ENCODE measurements at regions not wholly inside any gene's neighbourhood (a gene's known extent, or its start where the extent isn't known, plus 50 kb on each side); places are given as distances from the start of the nearest gene placed in this dataset.
A peak's percentile ranks its signal among the peaks of the same experiment; 100 is the strongest.

- TF ChIP-seq, protein P1, sequence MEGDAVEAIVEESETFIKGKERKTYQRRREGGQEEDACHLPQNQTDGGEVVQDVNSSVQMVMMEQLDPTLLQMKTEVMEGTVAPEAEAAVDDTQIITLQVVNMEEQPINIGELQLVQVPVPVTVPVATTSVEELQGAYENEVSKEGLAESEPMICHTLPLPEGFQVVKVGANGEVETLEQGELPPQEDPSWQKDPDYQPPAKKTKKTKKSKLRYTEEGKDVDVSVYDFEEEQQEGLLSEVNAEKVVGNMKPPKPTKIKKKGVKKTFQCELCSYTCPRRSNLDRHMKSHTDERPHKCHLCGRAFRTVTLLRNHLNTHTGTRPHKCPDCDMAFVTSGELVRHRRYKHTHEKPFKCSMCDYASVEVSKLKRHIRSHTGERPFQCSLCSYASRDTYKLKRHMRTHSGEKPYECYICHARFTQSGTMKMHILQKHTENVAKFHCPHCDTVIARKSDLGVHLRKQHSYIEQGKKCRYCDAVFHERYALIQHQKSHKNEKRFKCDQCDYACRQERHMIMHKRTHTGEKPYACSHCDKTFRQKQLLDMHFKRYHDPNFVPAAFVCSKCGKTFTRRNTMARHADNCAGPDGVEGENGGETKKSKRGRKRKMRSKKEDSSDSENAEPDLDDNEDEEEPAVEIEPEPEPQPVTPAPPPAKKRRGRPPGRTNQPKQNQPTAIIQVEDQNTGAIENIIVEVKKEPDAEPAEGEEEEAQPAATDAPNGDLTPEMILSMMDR (IDR thresholded peaks at IDR 0.05; ENCODE audit: insufficient read depth, low read depth, low read length, missing control alignments) = no peak
- DNase-seq (ENCODE audit: low read depth) = peak; percentile 58
- no peak overlapping the region for H3K4me3 ChIP-seq (ENCODE audit: low read length)
Measured at GRCh38 chr2:47249157-47249900, 73.0 kb upstream of the CALM2 start.

DNA sequence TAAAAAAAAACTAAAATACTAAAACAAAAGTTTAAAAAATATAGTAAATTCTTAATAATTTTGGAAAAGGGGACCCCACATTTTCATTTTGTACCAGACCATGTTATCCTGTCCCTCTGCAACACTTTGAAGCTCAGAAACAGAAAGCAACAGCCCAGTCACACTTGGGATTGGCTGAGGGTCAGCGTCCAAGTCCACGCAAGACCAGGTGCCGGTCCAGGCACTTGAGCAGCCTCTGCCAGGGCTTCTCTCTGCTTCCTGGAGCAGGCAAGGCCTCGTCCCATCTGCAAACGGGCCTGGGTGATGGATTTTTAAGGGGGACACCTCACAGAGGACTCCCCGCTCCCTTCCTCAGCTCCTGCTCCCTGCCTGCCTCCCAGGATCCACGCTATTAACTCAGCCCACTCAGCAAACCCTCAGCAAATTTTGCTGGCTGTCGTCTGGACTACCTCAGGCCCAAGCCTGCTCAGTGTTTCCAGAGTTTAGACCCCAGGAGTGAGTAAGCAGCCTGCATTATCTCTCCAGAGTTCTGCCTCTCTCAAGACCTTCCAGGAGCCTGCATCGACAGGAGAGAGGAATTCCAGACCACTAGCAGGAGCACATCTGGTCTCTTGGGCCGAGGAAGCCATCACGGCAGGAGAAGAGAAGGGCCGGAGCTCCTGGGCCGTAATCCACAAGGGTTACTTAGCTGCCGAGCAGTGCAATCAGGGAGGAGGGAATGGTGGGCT lies 67.4 kb upstream of the CALM2 start:
- DNase-seq (ENCODE audit: low read depth) = no peak
- no peak overlapping the region for H3K4me3 ChIP-seq (ENCODE audit: low read length)
- TF ChIP-seq, protein P1 (IDR thresholded peaks at IDR 0.05; ENCODE audit: insufficient read depth, low read depth, low read length, missing control alignments) = no peak

DNA sequence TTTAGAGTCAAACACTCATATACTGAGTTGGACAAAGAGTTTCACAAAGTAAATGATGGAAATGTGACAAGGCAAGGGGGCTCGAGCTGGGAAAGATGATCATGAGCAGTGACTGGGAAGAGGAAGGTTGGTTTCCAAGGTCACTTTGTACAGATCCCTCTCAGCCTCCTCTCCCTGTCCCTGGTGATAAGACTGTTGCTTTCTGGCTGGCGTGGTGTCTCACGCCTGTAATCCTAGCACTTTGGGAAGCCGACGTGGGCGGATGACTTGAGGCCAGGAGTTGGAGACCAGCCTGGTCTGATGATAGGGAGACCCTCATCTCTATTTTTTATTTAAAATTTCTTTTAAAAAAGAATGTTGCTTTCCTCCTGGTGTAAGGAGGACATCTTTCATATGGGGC lies 65.4 kb upstream of the CALM2 start:
- no peak overlapping the region for H3K4me3 ChIP-seq (ENCODE audit: low read length)
- DNase-seq (ENCODE audit: low read depth) = no peak
- TF ChIP-seq, protein P1 (IDR thresholded peaks at IDR 0.05; ENCODE audit: insufficient read depth, low read depth, low read length, missing control alignments) = no peak

DNA sequence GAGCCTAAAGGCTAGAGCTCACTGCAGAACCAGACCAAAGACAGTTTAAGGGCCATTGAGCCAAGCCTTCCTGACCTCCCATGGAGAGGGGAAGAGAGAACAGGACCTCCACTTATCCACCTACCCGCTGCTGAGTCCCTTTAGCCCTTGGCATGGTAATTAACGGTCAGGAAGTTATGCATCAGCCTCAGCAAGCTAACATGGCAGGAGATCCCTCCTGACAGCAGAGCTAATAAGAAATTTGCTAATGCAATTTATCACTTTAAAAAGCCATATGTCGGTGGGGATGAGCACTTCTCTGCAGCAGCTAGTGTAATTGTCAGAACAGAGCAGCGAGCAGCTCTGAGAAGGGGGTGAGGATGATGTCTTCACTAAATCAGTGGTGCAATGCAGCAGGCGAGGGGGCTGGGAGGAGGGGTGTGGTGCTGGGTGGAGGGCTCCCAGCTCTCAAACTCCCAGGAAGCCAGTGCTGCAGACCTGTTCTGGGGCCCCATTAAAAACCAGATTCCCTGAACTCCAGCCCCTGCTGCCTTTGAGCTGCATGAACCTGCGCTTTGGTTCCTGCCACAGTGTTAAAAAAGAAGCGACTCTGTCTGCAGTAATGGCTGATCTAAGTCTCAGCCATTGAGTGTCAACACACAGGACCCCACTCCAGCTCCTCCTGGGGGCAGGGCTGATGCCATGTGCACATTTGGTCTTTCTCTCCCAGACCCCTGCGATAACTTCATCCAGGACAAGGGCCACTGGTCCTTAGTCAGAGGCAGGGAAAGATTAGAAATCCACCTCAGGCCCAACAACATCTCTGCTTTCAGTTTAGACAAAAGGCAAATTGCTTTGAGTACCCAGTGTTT lies 63.0 kb upstream of the CALM2 start:
- no peak for DNase-seq (ENCODE audit: low read depth)
- H3K4me3 ChIP-seq (ENCODE audit: low read length) = no peak overlapping the region
- TF ChIP-seq, protein P1 (IDR thresholded peaks at IDR 0.05; ENCODE audit: insufficient read depth, low read depth, low read length, missing control alignments) = no peak

GRCh38 chr2:47238638-47239037 lies 62.3 kb upstream of the CALM2 start:
- DNase-seq (ENCODE audit: low read depth) = no peak
- H3K4me3 ChIP-seq (ENCODE audit: low read length) = no peak overlapping the region
- TF ChIP-seq, protein P1 (IDR thresholded peaks at IDR 0.05; ENCODE audit: insufficient read depth, low read depth, low read length, missing control alignments) = no peak

DNA sequence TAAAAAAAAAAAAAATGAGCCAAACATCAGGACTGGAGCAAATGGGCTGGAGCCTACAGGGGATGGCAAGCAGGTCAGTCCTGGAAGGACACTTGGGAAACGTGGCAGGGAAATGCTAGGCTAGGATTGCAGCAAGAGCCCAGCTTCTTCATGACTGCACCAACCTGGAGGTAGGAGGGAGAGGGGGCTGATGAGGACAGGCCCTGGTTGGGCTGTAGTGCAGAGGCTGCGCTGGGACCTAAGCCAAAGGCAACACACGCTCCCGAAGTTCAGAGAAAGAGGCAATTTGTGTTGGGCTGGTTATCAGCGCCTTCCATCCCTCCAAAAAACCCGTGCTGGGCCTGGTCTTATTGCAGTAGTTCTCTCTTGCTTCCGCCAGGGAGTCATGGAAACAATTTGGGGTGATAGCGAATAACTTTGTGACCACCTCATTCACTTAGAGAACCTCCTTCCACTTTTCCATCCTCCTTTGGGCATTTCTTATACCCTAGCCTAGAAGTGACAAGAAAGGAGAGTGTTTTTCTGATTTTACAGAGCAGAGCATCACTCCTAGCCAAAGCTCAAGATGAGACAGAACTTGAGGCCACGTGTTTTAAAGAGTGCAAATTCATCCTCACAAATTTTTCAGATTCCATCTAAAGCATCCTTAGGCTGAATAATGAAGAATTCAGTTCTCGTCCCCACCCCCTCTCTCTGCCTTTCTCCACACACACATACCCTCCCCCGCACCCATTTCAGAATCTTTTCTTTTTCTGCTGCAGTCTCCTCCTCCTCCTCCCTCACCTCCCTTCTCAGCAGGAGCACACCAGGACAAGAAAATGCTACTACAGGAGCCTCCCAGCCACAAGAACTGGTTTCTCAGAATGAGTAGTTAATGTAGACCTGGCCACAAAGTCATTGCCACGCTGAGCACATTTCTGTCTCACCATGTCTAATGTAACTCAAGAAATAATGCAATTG lies 61.3 kb upstream of the CALM2 start:
- no peak for DNase-seq (ENCODE audit: low read depth)
- TF ChIP-seq, protein P1 (IDR thresholded peaks at IDR 0.05; ENCODE audit: insufficient read depth, low read depth, low read length, missing control alignments) = no peak

More for the DNA sequence above, 61.3 kb upstream of the CALM2 start:
- H3K4me3 ChIP-seq (ENCODE audit: low read length) = no peak overlapping the region

Data from epithelial cell of esophagus (primary cell).